Activated naive CD8-positive, alpha-beta T cell treated with anti-CD3 and anti-CD28 coated beads, Interleukin-2, amount 50 U/mL, for 24 hours (primary cell): ENCODE measurements at regions not wholly inside any gene's neighbourhood (a gene's known extent, or its start where the extent isn't known, plus 50 kb on each side); places are given as distances from the start of the nearest gene placed in this dataset.
A peak's percentile ranks its signal among the peaks of the same experiment; 100 is the strongest.
"Not testable (repeated sequence)": the region's sequence is repeated elsewhere in the genome, so short reads cannot be mapped to it uniquely, and the experiment has no call there.

Experiments used
- ATAC-seq: fragments of 150-1000 bp; cut with Tn5 transposase; one replicate; pipeline ENCODE4 v1.10.0; 2021
- DNase-seq: peaks from one replicate; pipeline ENCODE4 v3.0.0; 2021
- H3K27ac Mint-ChIP-seq: one replicate; pipeline ENCODE4 v1.8.0; 2021; ENCODE audit warnings: mild to moderate bottlenecking, mixed read lengths
- H3K27me3 Mint-ChIP-seq: one replicate; pipeline ENCODE4 v1.8.0; 2021; ENCODE audit warnings: mixed read lengths
- H3K36me3 Mint-ChIP-seq: one replicate; pipeline ENCODE4 v1.8.0; 2021; ENCODE audit warnings: low read depth, mixed read lengths
- H3K4me1 Mint-ChIP-seq: one replicate; pipeline ENCODE4 v1.8.0; 2021; ENCODE audit warnings: mixed read lengths
- H3K4me3 Mint-ChIP-seq: one replicate; pipeline ENCODE4 v1.8.0; 2021; ENCODE audit warnings: mild to moderate bottlenecking, moderate library complexity, mixed read lengths
- H3K9me3 Mint-ChIP-seq: one replicate; pipeline ENCODE4 v1.8.0; 2021; ENCODE audit warnings: mixed read lengths

- H3K4me1 Mint-ChIP-seq: no peaks in the 10 kb centered on the region
- no peaks in the 10 kb centered on the region for H3K9me3 Mint-ChIP-seq
- H3K4me3 Mint-ChIP-seq: no peak overlapping the region
- H3K36me3 Mint-ChIP-seq: no peaks in the 10 kb centered on the region
- ATAC-seq (no peak), DNase-seq (no peak)
- no peak overlapping the region for H3K27ac Mint-ChIP-seq
- H3K27me3 Mint-ChIP-seq: no peaks in the 10 kb centered on the region
Observed at GRCh38 chr2:83826577-83826976, 632.5 kb downstream of the SUCLG1 start.

DNA sequence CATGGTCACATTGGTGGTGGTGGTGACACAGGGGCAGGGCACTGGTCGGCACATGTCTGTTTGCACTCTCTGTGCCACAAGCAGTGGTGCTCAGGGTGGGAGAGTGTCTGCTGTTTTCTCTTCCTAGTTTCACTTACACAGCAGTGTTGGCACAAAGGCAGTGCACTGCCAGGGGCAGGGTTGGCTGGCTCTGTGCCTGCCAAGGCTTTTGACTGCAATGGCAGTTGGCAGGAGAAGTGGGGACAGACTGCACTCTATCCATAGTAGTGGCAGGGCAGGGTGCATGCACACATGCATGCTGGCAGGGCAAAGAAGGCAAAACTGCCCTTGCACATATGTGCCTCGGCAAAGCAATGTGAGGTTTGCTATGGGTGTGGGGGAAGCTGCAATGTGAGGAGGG lies 635.9 kb downstream of the SUCLG1 start:
- Mint-ChIP-seq H3K27ac (no peak overlapping the region), H3K27me3 (no peaks in the 10 kb centered on the region), H3K9me3 (no peaks in the 10 kb centered on the region), H3K4me1 (no peaks in the 10 kb centered on the region), H3K4me3 (no peak overlapping the region), H3K36me3 (no peaks in the 10 kb centered on the region)
- DNase-seq: no peak
- ATAC-seq: peak; percentile 24

- Mint-ChIP-seq H3K27ac (no peak overlapping the region), H3K27me3 (no peaks in the 10 kb centered on the region), H3K9me3 (no peaks in the 10 kb centered on the region), H3K4me1 (no peaks in the 10 kb centered on the region), H3K36me3 (no peaks in the 10 kb centered on the region), H3K4me3 (no peak overlapping the region)
- DNase-seq (no peak), ATAC-seq (no peak)
Observed at GRCh38 chr2:83817511-83817910, 641.6 kb downstream of the SUCLG1 start.

- ATAC-seq (no peak), DNase-seq (no peak)
- Mint-ChIP-seq H3K27ac (no peak overlapping the region), H3K36me3 (no peaks in the 10 kb centered on the region), H3K4me3 (no peak overlapping the region), H3K4me1 (no peaks in the 10 kb centered on the region), H3K9me3 (no peaks in the 10 kb centered on the region), H3K27me3 (no peaks in the 10 kb centered on the region)
Observed at GRCh38 chr2:83808878-83809277, 650.2 kb downstream of the SUCLG1 start.

DNA sequence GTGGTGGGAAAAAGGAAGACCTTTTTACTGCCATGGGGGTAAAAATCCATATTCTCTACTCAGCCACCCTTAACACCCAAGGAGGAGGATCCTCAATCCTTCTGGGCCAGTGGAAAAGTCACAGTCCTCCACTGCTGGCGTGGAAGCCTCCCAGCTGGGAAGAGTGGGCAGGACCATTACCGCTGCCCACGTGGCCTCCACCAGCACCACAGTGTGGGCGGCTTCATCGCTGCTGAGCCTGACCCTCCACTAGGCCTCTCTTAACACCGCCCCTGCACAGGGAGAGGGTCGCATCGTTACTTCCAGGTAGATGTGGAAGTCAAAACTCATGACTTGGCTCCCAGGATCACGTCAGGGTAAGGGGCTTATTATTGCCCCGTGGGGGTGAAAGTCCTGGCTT lies 656.5 kb downstream of the SUCLG1 start:
- H3K27me3 Mint-ChIP-seq: no peaks in the 10 kb centered on the region
- H3K4me1 Mint-ChIP-seq: no peaks in the 10 kb centered on the region
- ATAC-seq: no peak
- peaks cover 4% of the 10 kb centered on the region for H3K9me3 Mint-ChIP-seq
- H3K36me3 Mint-ChIP-seq: no peaks in the 10 kb centered on the region
- no peak overlapping the region for H3K4me3 Mint-ChIP-seq
- no peak overlapping the region for H3K27ac Mint-ChIP-seq
- DNase-seq: no peak

DNA sequence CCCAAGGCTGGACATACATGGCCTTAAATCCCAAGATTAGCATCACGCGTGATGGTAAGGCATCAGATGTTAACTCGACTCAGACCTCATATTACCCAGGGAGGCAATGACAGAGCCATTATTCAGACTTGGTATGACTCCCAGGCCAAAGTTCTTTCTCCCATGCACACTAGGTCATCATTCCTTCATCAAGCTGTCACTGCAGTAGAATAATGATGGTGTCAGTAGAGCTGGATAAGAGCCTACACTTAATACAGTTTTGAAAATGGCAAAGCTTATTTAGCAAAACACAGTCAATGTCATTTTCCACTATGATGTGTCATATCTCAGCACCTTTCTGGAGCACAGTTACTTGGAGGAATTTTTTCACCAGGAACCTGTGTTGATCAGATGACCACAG lies 663.3 kb downstream of the SUCLG1 start:
- no peak for ATAC-seq
- no peaks in the 10 kb centered on the region for H3K9me3 Mint-ChIP-seq
- no peak overlapping the region for H3K27ac Mint-ChIP-seq
- no peak for DNase-seq
- H3K27me3 Mint-ChIP-seq: no peaks in the 10 kb centered on the region
- no peaks in the 10 kb centered on the region for H3K4me1 Mint-ChIP-seq
- no peak overlapping the region for H3K4me3 Mint-ChIP-seq
- no peaks in the 10 kb centered on the region for H3K36me3 Mint-ChIP-seq

DNA sequence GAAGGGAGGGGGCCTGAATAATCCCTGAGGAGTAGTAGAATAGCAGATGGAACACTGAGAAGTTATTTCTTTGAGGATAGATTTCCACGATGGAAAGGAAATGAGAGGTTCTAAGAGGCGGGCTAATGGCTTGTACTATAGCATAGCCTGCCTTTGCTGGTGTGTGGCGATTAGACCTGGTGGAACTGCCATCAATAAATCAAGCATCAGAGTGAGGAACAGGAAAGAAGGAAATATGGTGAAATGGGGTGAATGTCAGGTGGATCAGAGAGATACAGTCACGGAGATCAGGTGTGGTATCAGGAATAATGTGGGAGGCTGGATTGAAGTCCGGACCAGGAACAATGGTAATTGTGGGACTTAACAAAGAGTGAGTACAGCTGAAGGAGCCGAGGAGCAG lies 668.6 kb downstream of the SUCLG1 start:
- not testable (repeated sequence) for H3K9me3 Mint-ChIP-seq, H3K4me1 Mint-ChIP-seq, H3K27me3 Mint-ChIP-seq, ATAC-seq, H3K36me3 Mint-ChIP-seq, H3K27ac Mint-ChIP-seq, H3K4me3 Mint-ChIP-seq, DNase-seq

DNA sequence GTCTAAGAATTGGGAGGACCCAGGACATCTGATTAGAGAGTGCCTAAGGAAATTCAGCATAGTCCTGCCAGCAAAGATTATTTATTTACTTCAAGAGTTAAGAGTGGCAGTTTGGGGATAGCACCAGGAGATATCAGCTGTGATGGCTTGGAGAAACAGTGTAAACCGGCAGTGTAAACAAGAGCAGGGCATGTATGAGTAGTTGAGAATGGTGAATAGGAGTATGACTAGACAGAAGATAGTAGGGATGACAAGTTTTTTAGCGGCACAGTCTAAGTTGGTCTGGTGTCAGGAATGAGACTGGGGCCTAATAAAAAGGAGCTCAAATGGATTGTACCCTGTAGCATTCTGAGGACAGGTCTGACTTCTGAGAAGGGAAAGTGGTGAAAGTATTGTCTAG lies 669.4 kb downstream of the SUCLG1 start:
- not testable (repeated sequence) for DNase-seq, H3K9me3 Mint-ChIP-seq, H3K4me1 Mint-ChIP-seq, ATAC-seq, H3K27me3 Mint-ChIP-seq, H3K36me3 Mint-ChIP-seq, H3K4me3 Mint-ChIP-seq, H3K27ac Mint-ChIP-seq

DNA sequence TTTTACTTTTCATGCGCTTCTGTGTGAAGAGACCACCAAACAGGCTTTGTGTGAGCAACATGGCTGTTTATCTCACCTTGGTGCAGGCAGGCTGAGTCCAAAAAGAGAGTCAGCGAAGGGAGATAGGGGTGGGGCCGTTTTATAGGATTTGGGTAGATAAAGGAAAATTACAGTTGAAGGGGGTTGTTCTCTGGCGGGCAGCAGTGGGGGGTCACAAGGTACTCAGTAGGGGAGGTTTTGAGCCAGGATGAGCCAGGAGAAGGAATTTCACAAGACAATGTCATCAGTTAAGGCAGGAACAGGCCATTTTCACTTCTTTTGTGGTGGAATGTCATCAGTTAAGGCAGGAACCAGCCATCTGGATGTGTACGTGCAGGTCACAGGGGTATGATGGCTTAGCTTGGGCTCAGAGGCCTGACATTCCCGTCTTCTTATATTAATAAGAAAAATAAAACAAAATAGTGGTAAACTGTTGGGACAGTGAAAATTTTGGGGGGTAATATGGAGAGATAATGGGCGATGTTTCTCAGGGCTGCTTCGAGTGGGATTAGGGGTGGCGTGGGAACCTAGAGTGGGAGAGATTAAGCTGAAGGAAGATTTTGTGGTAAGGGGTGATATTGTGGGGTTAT lies 670.0 kb downstream of the SUCLG1 start:
- not testable (repeated sequence) for H3K4me1 Mint-ChIP-seq, H3K9me3 Mint-ChIP-seq, ATAC-seq, H3K27me3 Mint-ChIP-seq, H3K4me3 Mint-ChIP-seq, H3K27ac Mint-ChIP-seq, DNase-seq, H3K36me3 Mint-ChIP-seq

DNA sequence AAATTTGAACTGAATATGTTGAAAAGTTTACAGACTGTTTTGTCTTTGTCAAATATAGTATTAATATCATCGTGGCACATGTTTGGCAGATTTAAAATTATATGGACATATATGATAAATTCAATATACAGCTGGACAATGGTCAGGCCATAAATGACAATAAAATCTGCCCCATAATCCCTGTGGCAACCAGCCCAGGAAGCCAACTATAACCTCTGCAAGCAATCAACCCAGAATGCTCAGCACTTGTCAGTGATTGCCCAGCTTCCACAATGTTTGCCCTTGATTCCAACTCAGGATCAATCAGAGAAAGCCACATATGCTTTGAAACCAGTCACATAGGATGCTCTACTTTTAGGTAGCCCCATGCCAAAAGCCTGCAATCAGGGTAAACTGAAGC lies 671.9 kb downstream of the SUCLG1 start:
- Mint-ChIP-seq H3K9me3 (no peaks in the 10 kb centered on the region), H3K27me3 (no peaks in the 10 kb centered on the region)
- ATAC-seq: no peak

DNA sequence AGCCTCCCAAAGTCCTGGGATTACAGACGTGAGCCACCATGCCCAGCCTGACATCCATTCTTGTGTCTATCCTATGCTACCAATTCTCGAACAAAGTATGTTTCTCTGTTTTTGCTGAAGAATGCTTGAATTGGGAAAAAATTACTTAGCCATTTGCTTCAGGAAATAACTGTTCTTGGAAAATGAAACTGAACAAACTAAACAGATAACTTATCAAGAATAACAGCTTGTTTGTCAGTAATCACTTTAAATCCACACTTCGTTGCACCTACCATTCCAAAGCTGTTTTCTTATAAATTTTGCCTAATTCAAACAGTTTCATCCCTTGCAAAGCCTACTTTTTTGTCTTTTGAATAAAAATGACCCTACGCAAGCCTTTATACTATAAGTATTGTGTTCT lies 672.9 kb downstream of the SUCLG1 start:
- no peaks in the 10 kb centered on the region for H3K4me1 Mint-ChIP-seq
- no peak for DNase-seq
- no peaks in the 10 kb centered on the region for H3K36me3 Mint-ChIP-seq

More for the DNA sequence above, 671.9 kb downstream of the SUCLG1 start:
- Mint-ChIP-seq H3K4me1 (no peaks in the 10 kb centered on the region), H3K4me3 (no peak overlapping the region), H3K36me3 (no peaks in the 10 kb centered on the region), H3K27ac (no peak overlapping the region)
- no peak for DNase-seq

DNA sequence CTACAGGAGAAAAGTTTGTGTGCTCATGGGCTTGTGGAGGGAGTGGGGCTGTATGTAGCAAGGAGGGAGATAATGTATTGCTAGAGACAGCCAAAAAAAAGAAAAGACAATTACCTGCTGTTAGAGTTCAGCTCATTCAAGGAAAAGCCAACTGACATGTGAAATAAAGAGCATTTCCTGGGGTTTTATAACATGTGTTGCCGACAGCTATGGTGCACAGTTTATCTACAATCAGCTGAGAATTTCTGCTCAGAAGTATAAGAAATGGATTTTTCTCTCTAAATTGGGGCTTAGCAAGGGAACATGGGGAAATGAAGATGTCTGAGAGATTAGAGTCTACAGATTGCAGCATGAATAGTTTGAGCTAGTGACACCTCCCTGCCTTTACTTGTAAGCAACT lies 674.1 kb downstream of the SUCLG1 start:
- H3K9me3 Mint-ChIP-seq: peaks cover 5% of the 10 kb centered on the region
- H3K36me3 Mint-ChIP-seq: no peaks in the 10 kb centered on the region
- no peaks in the 10 kb centered on the region for H3K4me1 Mint-ChIP-seq
- ATAC-seq (no peak), DNase-seq (no peak)
- H3K27me3 Mint-ChIP-seq: no peaks in the 10 kb centered on the region
- H3K27ac Mint-ChIP-seq: no peak overlapping the region
- no peak overlapping the region for H3K4me3 Mint-ChIP-seq

More for the DNA sequence above, 672.9 kb downstream of the SUCLG1 start:
- Mint-ChIP-seq H3K4me3 (no peak overlapping the region), H3K27ac (no peak overlapping the region), H3K9me3 (peaks cover 5% of the 10 kb centered on the region), H3K27me3 (no peaks in the 10 kb centered on the region)
- ATAC-seq: no peak

DNA sequence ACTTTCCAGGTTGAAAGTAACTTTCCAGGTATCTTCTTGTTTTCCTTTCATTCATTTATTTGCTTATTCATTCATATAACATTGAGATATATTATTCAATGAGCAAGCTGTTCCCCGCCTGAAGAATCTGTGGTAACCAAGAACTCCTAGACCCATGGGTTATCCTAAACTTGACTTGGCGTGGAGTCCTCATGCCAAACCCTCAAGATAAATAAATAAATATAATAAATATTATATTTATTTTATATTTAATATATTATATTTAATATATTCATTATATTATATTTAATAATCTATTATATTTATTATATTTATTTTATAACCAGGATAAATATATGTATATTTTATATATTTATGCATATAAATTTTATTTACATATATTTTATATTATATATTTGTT lies 674.8 kb downstream of the SUCLG1 start:
- H3K36me3 Mint-ChIP-seq: no peaks in the 10 kb centered on the region
- no peaks in the 10 kb centered on the region for H3K4me1 Mint-ChIP-seq
- no peak overlapping the region for H3K4me3 Mint-ChIP-seq
- H3K27ac Mint-ChIP-seq: no peak overlapping the region
- ATAC-seq (no peak), DNase-seq (no peak)
- H3K27me3 Mint-ChIP-seq: no peaks in the 10 kb centered on the region
- H3K9me3 Mint-ChIP-seq: peaks cover 5% of the 10 kb centered on the region

- no peak for ATAC-seq
- Mint-ChIP-seq H3K4me1 (no peaks in the 10 kb centered on the region), H3K4me3 (no peak overlapping the region)
Observed at GRCh38 chr2:83782122-83782521, 677.0 kb downstream of the SUCLG1 start.

GRCh38 chr2:83764447-83765005 lies 694.6 kb downstream of the SUCLG1 start:
- Mint-ChIP-seq H3K4me3 (no peak overlapping the region), H3K36me3 (no peaks in the 10 kb centered on the region), H3K4me1 (no peaks in the 10 kb centered on the region), H3K27me3 (no peaks in the 10 kb centered on the region), H3K27ac (no peak overlapping the region), H3K9me3 (peaks cover 46% of the 10 kb centered on the region)
- no peak for ATAC-seq
- DNase-seq: no peak

More at GRCh38 chr2:83782122-83782521, 677.0 kb downstream of the SUCLG1 start:
- H3K9me3 Mint-ChIP-seq: peaks cover 5% of the 10 kb centered on the region
- no peaks in the 10 kb centered on the region for H3K36me3 Mint-ChIP-seq
- no peak for DNase-seq
- H3K27ac Mint-ChIP-seq: no peak overlapping the region
- H3K27me3 Mint-ChIP-seq: no peaks in the 10 kb centered on the region

DNA sequence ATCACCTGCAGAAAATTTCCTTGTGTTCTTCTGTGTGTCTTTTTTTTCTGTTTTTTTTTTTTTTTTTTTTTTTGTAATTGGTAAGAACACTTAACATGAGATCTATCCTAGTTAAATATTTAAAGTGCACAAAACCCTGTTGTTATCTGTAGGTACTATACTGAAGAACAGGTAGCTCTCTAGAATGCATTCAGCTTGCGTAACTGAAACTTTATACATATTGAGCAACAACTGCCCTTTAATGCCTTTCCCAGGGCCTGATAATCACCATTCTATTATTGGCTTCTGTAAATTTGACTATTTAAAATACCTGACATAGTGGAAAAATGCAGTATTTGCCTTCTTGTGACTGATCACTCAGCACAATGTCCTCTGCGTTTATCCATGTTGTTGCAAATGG lies 701.8 kb downstream of the SUCLG1 start:
- H3K4me3 Mint-ChIP-seq: no peak overlapping the region
- H3K36me3 Mint-ChIP-seq: no peaks in the 10 kb centered on the region
- no peaks in the 10 kb centered on the region for H3K4me1 Mint-ChIP-seq
- ATAC-seq (no peak), DNase-seq (no peak)
- H3K27ac Mint-ChIP-seq: no peak overlapping the region
- H3K27me3 Mint-ChIP-seq: no peaks in the 10 kb centered on the region
- peaks cover 23% of the 10 kb centered on the region for H3K9me3 Mint-ChIP-seq
